ENCODE measurements at regions not wholly inside any gene's neighbourhood (a gene's known extent, or its start where the extent isn't known, plus 50 kb on each side); places are given as distances from the start of the nearest gene placed in this dataset.

DNA sequence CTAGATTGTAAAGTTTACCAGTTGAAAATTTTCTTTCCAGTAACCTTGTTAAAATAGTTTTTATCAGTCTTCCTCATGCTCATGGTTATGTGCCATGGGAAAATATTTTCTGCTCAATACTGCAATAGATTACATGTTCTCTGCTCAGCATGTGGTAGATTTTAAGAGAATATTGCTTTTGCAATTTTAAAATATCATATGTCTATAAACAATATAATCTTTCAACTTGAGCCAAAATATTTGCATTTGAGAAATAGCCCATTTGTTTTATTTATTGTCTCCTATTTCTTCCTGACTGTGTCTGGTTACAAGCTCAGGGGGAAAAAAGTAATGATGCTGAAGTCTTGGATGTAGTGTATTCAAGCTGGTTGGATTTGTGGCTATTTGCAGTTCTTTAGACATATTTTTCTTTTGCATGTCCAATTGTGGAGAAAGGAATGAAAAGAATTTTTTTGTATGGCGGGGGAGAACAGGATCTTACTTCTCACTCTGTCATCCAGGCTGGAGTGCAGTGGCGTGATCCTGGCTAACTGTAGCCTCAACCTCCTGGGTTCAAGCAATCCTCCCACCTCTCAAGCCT is 342.6 kb upstream of the NAV3 start:
- Histone ChIP-seq H3K4me3 (no peak overlapping the region), H3K9me3 (replicated peaks in 1 of 3) (no peaks in the 10 kb centered on the region), H3K27ac (no peak overlapping the region), H3K4me1 (replicated peaks in 1 of 2) (no peaks in the 10 kb centered on the region), H3K36me3 (replicated peaks in 1 of 2) (no peaks in the 10 kb centered on the region), H3K27me3 (no peaks in the 10 kb centered on the region)
- TF ChIP-seq CTCF (IDR thresholded peaks at IDR 0.05), result no peak
- TF ChIP-seq POLR2A (IDR thresholded peaks at IDR 0.05), result no peak
- DNase-seq, result no peak
- WGBS, 4 donors, result 64 to 74% (median 67%) methylated on average over 2 of the region's 2 CpGs
- intact Hi-C loops (cut with DNase I), result no loop called here

DNA sequence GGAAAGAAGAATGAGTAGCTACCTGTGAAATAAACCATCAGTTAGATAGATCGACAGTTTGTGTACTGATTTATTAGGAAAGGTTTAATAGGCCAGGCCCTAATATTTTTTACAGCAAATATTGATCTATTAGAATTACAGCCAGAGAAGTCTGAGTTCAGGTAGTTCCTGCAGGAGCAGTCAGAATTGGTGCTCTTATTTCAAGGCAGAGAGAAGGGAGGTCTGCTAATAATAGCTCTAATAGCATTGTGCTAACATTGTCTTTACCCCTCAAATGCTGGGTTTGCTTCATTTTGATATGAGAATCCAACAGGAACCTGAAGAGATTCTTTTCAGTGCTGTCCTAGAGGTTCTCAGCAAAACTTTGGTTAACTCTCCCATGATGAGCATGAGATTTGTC is 343.8 kb upstream of the NAV3 start:
- intact Hi-C loops (cut with DNase I), result no loop called here
- Histone ChIP-seq H3K4me3 (no peak overlapping the region), H3K4me1 (replicated peaks in 1 of 2) (no peaks in the 10 kb centered on the region), H3K27ac (no peak overlapping the region), H3K36me3 (replicated peaks in 1 of 2) (no peaks in the 10 kb centered on the region), H3K27me3 (no peaks in the 10 kb centered on the region), H3K9me3 (replicated peaks in 1 of 3) (no peaks in the 10 kb centered on the region)
- DNase-seq, result no peak
- TF ChIP-seq CTCF (IDR thresholded peaks at IDR 0.05), result no peak
- TF ChIP-seq POLR2A (IDR thresholded peaks at IDR 0.05), result no peak
- 62 to 84% (median 73%) methylated on average over 1 of the region's 1 CpG for WGBS, 4 donors

GRCh38 chr12:77485961-77486854 is 344.5 kb upstream of the NAV3 start:
- Histone ChIP-seq H3K4me3 (no peak overlapping the region), H3K27ac (no peak overlapping the region), H3K4me1 (replicated peaks in 1 of 2) (no peaks in the 10 kb centered on the region), H3K27me3 (no peaks in the 10 kb centered on the region), H3K9me3 (replicated peaks in 1 of 3) (no peaks in the 10 kb centered on the region), H3K36me3 (replicated peaks in 1 of 2) (no peaks in the 10 kb centered on the region)
- no peak for DNase-seq
- intact Hi-C loops (cut with DNase I), result no loop called here
- TF ChIP-seq POLR2A (IDR thresholded peaks at IDR 0.05) (no peak), CTCF (IDR thresholded peaks at IDR 0.05) (no peak)
- 76 to 88% (median 80%) methylated on average over 3 of the region's 3 CpGs for WGBS, 4 donors

DNA sequence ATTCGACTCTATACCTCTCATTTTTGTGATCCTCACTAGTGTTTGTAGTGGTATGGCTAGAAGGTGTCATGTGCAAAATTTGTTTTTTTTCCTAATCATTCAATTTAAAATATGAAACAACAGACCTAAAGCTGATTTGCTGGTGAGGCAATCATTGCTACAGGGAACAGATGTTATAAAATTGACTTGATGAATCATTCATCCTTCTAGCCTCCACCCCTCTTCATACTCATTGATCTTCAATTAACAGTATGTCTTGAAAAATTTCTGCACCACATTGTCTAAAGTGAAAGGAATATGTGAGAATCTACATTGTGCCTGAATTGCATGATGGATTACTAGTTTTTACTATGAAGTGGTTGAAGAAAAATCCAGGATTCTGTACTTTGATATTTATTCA is 349.0 kb upstream of the NAV3 start:
- intact Hi-C loops (cut with DNase I), result no loop called here
- Histone ChIP-seq H3K27ac (no peak overlapping the region), H3K9me3 (replicated peaks in 1 of 3) (no peaks in the 10 kb centered on the region), H3K27me3 (no peaks in the 10 kb centered on the region), H3K4me1 (replicated peaks in 1 of 2) (no peaks in the 10 kb centered on the region), H3K36me3 (replicated peaks in 1 of 2) (no peaks in the 10 kb centered on the region), H3K4me3 (no peak overlapping the region)
- TF ChIP-seq POLR2A (IDR thresholded peaks at IDR 0.05) (no peak), CTCF (IDR thresholded peaks at IDR 0.05) (no peak)
- WGBS, 4 donors, result 41 to 72% (median 59%) methylated on average over 1 of the region's 1 CpG
- no peak for DNase-seq

Data from adrenal gland (tissue), 9 donors.